BE2C (cell line): ENCODE measurements at regions not wholly inside any gene's neighbourhood (a gene's known extent, or its start where the extent isn't known, plus 50 kb on each side); places are given as distances from the start of the nearest gene placed in this dataset.

Experiments
- DNase-seq: peaks from one replicate; pipeline ENCODE4 v3.0.0-alpha.2; 2020
- H3K27me3 ChIP-seq: fragments of 250-450 bp; sonication (Bioruptor Pico); 2 replicates; pipeline ENCODE4 v1.5.1; 2020; ENCODE audit warnings: mild to moderate bottlenecking
- H3K36me3 ChIP-seq: fragments of 250-450 bp; sonication (Bioruptor Pico); 2 replicates; pipeline ENCODE4 v1.5.1; 2020; ENCODE audit warnings: mild to moderate bottlenecking
- H3K4me1 ChIP-seq: fragments of 250-450 bp; sonication (Bioruptor Pico); 2 replicates; pipeline ENCODE4 v1.5.1; 2020
- H3K4me3 ChIP-seq: 2 replicates; pipeline ENCODE4 v1.5.1; 2011; ENCODE audit warnings: low read depth, low read length
- H3K9me3 ChIP-seq: fragments of 250-450 bp; sonication (Bioruptor Pico); 2 replicates; pipeline ENCODE4 v1.5.1; 2020
- TF ChIP-seq, protein P1 (sequence below): IDR thresholded peaks from 2 replicates; pipeline ENCODE4 v1.5.1; 2012; ENCODE audit warnings: mild to moderate bottlenecking, low read depth, low read length

DNA sequence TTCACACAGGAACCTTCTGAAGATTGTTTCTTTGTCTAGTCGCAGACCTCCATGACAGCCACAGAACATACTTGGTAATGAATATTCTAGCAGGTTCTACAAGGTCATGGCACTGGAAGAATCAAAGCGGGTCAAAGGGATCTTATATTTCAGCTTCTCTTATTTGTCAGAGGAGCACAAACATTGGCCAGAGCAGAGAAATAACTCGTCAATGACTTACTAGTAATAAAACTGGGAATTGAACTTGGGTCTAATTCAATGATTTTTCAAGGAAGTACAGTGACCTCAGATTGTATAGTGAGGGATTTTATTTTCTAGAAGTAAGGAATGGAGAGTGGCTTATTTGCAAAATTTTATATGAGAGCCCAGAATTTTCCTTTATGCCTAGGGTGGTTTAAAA is 290.8 kb upstream of the PLXNA2 start:
- DNase-seq, result no peak
- Histone ChIP-seq H3K4me3 (no peak overlapping the region), H3K36me3 (no peaks in the 10 kb centered on the region), H3K4me1 (peaks cover 65% of the 10 kb centered on the region), H3K9me3 (no peaks in the 10 kb centered on the region), H3K27me3 (no peaks in the 10 kb centered on the region)
- TF ChIP-seq, protein P1, sequence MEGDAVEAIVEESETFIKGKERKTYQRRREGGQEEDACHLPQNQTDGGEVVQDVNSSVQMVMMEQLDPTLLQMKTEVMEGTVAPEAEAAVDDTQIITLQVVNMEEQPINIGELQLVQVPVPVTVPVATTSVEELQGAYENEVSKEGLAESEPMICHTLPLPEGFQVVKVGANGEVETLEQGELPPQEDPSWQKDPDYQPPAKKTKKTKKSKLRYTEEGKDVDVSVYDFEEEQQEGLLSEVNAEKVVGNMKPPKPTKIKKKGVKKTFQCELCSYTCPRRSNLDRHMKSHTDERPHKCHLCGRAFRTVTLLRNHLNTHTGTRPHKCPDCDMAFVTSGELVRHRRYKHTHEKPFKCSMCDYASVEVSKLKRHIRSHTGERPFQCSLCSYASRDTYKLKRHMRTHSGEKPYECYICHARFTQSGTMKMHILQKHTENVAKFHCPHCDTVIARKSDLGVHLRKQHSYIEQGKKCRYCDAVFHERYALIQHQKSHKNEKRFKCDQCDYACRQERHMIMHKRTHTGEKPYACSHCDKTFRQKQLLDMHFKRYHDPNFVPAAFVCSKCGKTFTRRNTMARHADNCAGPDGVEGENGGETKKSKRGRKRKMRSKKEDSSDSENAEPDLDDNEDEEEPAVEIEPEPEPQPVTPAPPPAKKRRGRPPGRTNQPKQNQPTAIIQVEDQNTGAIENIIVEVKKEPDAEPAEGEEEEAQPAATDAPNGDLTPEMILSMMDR, result no peak

DNA sequence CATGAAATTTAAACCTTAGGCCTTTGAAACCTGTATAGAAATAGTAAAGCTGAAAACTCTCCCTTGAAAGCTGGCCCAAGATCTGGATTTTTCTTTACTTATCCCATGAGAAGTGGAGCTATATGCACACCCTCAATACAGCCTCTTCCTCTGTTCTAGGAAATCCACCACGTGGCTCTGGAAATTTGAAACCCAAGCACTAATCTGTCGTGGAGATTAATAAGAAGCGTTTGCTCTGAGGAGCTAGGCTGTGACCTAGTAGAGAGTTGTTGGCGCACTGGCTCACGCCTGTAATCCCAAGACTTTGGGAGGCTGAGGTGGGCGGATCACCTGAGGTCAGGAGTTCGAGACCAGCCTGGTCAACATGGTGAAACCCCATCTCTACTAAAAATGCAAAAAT is 291.3 kb upstream of the PLXNA2 start:
- no peak for DNase-seq
- Histone ChIP-seq H3K4me1 (peaks cover 61% of the 10 kb centered on the region), H3K9me3 (no peaks in the 10 kb centered on the region), H3K27me3 (no peaks in the 10 kb centered on the region), H3K4me3 (no peak overlapping the region), H3K36me3 (no peaks in the 10 kb centered on the region)
- TF ChIP-seq, protein P1, result no peak

DNA sequence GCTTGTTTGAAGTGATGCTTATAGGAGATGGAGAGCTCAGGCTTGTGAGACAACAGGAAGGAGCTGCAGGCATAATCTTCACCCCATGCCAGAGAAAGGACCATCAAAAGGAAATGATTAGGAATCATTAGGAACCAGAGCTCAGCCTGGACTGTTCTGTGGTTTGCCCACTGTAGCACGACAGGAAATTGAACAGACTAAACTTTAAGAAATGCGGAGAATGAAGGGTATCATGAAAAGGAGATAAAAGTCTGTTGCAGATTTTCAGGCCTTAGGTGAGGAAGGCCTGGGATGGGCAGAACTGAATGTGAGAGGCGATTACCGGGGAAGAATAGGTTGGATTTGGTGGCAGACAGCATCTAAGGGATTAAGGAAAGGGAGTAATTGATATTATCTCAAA is 292.0 kb upstream of the PLXNA2 start:
- H3K36me3 ChIP-seq, result no peaks in the 10 kb centered on the region
- TF ChIP-seq, protein P1, result no peak
- H3K9me3 ChIP-seq, result no peaks in the 10 kb centered on the region
- H3K4me3 ChIP-seq, result no peak overlapping the region
- H3K4me1 ChIP-seq, result peaks cover 57% of the 10 kb centered on the region
- no peak for DNase-seq
- no peaks in the 10 kb centered on the region for H3K27me3 ChIP-seq

DNA sequence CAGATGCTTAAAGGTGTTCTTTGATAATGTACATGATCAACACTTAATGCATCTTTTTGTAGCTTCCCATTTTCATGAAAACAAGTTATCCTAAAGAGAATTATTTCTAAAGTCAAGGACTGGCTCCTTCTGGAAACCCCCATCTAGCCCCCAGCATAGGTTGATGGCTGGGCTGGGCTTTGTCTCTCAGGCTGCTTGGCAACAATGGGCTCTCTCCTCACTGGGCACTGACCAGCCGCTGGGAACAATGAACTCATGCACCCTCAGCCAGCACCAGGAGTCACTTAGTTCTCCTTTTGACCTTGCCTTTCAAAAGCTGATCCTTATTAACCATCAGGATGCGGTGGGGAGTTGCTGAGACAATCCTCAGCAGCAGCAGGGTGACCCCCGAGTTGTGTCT is 293.0 kb upstream of the PLXNA2 start:
- no peaks in the 10 kb centered on the region for H3K27me3 ChIP-seq
- TF ChIP-seq, protein P1, result no peak
- no peaks in the 10 kb centered on the region for H3K9me3 ChIP-seq
- no peaks in the 10 kb centered on the region for H3K36me3 ChIP-seq
- no peak for DNase-seq
- no peak overlapping the region for H3K4me3 ChIP-seq
- peaks cover 50% of the 10 kb centered on the region for H3K4me1 ChIP-seq

DNA sequence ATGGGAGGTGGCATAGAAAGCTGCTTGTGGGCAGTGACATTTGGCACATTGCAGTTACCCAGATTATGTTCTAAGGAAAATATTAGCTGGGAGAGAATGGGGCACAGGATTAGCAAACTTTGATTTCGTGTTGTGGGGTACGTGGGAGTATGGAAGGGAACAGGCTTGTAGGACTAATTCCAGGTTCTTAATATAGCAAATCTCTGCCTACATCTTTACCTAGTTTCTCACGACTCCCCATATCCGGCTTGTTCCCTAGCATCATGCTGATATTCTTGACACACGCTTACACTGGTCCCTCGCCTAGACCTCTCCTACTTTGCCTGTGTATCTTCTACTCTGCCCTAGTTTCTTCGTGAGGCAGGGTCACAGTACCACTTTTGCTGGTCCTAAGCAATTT is 293.9 kb upstream of the PLXNA2 start:
- TF ChIP-seq, protein P1, result no peak
- Histone ChIP-seq H3K4me1 (peaks cover 41% of the 10 kb centered on the region), H3K4me3 (no peak overlapping the region), H3K9me3 (no peaks in the 10 kb centered on the region), H3K36me3 (no peaks in the 10 kb centered on the region), H3K27me3 (no peaks in the 10 kb centered on the region)
- DNase-seq, result no peak

DNA sequence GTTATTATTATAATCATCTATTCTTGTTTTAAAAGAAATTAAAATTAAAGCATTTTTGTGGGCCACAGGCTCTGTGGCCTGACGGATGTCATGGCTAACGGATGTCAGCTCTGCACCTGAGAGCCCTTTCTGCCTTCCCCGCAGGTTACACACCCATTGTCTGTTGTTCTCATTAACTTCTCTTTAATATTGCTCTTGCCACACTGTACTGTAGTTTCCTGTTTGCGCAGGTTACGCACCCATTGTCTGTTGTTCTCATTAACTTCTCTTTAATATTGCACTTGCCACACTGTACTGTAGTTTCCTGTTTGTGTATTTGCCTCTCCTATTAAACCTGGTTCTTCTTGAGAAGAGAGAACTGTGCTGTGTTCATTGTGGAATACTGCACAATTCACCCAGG is 294.4 kb upstream of the PLXNA2 start:
- Histone ChIP-seq H3K4me3 (no peak overlapping the region), H3K36me3 (no peaks in the 10 kb centered on the region), H3K4me1 (peaks cover 36% of the 10 kb centered on the region), H3K27me3 (no peaks in the 10 kb centered on the region), H3K9me3 (no peaks in the 10 kb centered on the region)
- TF ChIP-seq, protein P1, result no peak
- no peak for DNase-seq
